GM23338 (cell line): ENCODE measurements at regions not wholly inside any gene's neighbourhood (a gene's known extent, or its start where the extent isn't known, plus 50 kb on each side); places are given as distances from the start of the nearest gene placed in this dataset.

Experiments
- CREB1 ChIP-seq: fragments of 250-450 bp; sonication (Bioruptor Pico); IDR thresholded peaks from 2 replicates; pipeline ENCODE4 v1.5.0; 2020; ENCODE audit warnings: low read depth, mild to moderate bottlenecking, moderate library complexity
- EZH2 ChIP-seq: fragments of 200-600 bp; sonication (generic); IDR thresholded peaks from one replicate; pipeline ENCODE4 v1.8.0; 2017; ENCODE audit warnings: antibody characterized with exemption, mild to moderate bottlenecking, low read depth; ENCODE audit not compliant: unreplicated experiment
- EZH2phosphoT487 ChIP-seq: fragments of 200-600 bp; sonication (generic); IDR thresholded peaks from one replicate; pipeline ENCODE4 v1.8.1; 2018; ENCODE audit warnings: antibody characterized with exemption; ENCODE audit not compliant: unreplicated experiment
- JUNB ChIP-seq: IDR thresholded peaks from one replicate; pipeline ENCODE4 v1.6.1; 2016; ENCODE audit warnings: antibody characterized with exemption; ENCODE audit not compliant: unreplicated experiment
- POLR2AphosphoS5 ChIP-seq: IDR thresholded peaks from 2 replicates; pipeline ENCODE4 v1.6.1; 2016; ENCODE audit warnings: antibody characterized with exemption, low read depth
- TF ChIP-seq, protein P1 (sequence below), 2 experiments: fragments of 200-600 bp in 1 of 2; sonication (generic) in 1 of 2; conservative IDR thresholded peaks; 2 replicates each; pipeline versions ENCODE4 v1.5.1 to v1.6.1; 2016 to 2017; ENCODE audit warnings: antibody characterized with exemption in 2 of 2, low read depth in 2 of 2, mild to moderate bottlenecking in 2 of 2, moderate library complexity in 1 of 2
- TF ChIP-seq, protein P2 (sequence below): fragments of 250-450 bp; sonication (Bioruptor Pico); IDR thresholded peaks from 2 replicates; pipeline ENCODE4 v1.5.0; 2020; ENCODE audit warnings: mild to moderate bottlenecking, moderate library complexity
- TF ChIP-seq, protein P3 (sequence below): IDR thresholded peaks from 2 replicates; pipeline ENCODE4 v1.6.1; 2016; ENCODE audit warnings: antibody characterized with exemption
- TF ChIP-seq, protein P4 (sequence below): IDR thresholded peaks from one replicate; pipeline ENCODE4 v1.6.1; 2018; ENCODE audit warnings: antibody characterized with exemption; ENCODE audit not compliant: unreplicated experiment

DNA sequence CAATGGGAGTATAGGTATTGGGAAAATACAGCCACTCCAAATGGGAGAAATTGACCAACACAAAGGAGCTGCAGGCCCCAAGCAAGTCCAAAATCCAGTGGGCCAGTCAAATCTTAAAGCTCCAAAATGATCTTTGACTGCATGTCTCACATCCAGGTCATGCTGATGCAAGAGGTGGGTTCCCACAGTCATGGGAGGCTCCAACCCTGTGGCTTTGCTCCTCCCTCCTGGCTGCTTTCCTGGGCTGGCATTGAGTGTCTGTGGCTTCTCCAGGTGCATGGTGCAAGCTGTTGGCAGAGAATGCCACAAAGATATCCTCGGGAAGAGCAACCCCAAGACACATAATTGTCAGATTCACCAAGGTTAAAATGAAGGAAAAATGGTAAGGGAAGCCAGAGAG, 80.8 kb downstream of the IGLL5 start:
- no peak for TF ChIP-seq POLR2AphosphoS5
- no peak for TF ChIP-seq EZH2
- TF ChIP-seq, protein P1, sequence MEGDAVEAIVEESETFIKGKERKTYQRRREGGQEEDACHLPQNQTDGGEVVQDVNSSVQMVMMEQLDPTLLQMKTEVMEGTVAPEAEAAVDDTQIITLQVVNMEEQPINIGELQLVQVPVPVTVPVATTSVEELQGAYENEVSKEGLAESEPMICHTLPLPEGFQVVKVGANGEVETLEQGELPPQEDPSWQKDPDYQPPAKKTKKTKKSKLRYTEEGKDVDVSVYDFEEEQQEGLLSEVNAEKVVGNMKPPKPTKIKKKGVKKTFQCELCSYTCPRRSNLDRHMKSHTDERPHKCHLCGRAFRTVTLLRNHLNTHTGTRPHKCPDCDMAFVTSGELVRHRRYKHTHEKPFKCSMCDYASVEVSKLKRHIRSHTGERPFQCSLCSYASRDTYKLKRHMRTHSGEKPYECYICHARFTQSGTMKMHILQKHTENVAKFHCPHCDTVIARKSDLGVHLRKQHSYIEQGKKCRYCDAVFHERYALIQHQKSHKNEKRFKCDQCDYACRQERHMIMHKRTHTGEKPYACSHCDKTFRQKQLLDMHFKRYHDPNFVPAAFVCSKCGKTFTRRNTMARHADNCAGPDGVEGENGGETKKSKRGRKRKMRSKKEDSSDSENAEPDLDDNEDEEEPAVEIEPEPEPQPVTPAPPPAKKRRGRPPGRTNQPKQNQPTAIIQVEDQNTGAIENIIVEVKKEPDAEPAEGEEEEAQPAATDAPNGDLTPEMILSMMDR (conservative IDR thresholded peaks at IDR 0.05; ENCODE audit: low read depth in 2 of 2), result no peak
- TF ChIP-seq EZH2phosphoT487, result no peak
- TF ChIP-seq, protein P2, sequence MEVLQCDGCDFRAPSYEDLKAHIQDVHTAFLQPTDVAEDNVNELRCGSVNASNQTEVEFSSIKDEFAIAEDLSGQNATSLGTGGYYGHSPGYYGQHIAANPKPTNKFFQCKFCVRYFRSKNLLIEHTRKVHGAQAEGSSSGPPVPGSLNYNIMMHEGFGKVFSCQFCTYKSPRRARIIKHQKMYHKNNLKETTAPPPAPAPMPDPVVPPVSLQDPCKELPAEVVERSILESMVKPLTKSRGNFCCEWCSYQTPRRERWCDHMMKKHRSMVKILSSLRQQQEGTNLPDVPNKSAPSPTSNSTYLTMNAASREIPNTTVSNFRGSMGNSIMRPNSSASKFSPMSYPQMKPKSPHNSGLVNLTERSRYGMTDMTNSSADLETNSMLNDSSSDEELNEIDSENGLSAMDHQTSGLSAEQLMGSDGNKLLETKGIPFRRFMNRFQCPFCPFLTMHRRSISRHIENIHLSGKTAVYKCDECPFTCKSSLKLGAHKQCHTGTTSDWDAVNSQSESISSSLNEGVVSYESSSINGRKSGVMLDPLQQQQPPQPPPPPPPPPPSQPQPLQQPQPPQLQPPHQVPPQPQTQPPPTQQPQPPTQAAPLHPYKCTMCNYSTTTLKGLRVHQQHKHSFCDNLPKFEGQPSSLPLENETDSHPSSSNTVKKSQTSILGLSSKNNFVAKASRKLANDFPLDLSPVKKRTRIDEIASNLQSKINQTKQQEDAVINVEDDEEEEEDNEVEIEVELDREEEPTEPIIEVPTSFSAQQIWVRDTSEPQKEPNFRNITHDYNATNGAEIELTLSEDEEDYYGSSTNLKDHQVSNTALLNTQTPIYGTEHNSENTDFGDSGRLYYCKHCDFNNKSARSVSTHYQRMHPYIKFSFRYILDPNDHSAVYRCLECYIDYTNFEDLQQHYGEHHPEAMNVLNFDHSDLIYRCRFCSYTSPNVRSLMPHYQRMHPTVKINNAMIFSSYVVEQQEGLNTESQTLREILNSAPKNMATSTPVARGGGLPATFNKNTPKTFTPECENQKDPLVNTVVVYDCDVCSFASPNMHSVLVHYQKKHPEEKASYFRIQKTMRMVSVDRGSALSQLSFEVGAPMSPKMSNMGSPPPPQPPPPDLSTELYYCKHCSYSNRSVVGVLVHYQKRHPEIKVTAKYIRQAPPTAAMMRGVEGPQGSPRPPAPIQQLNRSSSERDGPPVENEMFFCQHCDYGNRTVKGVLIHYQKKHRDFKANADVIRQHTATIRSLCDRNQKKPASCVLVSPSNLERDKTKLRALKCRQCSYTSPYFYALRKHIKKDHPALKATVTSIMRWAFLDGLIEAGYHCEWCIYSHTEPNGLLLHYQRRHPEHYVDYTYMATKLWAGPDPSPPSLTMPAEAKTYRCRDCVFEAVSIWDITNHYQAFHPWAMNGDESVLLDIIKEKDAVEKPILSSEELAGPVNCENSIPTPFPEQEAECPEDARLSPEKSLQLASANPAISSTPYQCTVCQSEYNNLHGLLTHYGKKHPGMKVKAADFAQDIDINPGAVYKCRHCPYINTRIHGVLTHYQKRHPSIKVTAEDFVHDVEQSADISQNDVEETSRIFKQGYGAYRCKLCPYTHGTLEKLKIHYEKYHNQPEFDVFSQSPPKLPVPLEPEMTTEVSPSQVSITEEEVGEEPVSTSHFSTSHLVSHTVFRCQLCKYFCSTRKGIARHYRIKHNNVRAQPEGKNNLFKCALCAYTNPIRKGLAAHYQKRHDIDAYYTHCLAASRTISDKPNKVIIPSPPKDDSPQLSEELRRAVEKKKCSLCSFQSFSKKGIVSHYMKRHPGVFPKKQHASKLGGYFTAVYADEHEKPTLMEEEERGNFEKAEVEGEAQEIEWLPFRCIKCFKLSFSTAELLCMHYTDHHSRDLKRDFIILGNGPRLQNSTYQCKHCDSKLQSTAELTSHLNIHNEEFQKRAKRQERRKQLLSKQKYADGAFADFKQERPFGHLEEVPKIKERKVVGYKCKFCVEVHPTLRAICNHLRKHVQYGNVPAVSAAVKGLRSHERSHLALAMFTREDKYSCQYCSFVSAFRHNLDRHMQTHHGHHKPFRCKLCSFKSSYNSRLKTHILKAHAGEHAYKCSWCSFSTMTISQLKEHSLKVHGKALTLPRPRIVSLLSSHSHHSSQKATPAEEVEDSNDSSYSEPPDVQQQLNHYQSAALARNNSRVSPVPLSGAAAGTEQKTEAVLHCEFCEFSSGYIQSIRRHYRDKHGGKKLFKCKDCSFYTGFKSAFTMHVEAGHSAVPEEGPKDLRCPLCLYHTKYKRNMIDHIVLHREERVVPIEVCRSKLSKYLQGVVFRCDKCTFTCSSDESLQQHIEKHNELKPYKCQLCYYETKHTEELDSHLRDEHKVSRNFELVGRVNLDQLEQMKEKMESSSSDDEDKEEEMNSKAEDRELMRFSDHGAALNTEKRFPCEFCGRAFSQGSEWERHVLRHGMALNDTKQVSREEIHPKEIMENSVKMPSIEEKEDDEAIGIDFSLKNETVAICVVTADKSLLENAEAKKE, result no peak
- TF ChIP-seq, protein P3, sequence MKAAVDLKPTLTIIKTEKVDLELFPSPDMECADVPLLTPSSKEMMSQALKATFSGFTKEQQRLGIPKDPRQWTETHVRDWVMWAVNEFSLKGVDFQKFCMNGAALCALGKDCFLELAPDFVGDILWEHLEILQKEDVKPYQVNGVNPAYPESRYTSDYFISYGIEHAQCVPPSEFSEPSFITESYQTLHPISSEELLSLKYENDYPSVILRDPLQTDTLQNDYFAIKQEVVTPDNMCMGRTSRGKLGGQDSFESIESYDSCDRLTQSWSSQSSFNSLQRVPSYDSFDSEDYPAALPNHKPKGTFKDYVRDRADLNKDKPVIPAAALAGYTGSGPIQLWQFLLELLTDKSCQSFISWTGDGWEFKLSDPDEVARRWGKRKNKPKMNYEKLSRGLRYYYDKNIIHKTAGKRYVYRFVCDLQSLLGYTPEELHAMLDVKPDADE, result no peak
- TF ChIP-seq JUNB, result no peak
- no peak for TF ChIP-seq CREB1 (CRISPR knock-in tag)
- TF ChIP-seq, protein P4, sequence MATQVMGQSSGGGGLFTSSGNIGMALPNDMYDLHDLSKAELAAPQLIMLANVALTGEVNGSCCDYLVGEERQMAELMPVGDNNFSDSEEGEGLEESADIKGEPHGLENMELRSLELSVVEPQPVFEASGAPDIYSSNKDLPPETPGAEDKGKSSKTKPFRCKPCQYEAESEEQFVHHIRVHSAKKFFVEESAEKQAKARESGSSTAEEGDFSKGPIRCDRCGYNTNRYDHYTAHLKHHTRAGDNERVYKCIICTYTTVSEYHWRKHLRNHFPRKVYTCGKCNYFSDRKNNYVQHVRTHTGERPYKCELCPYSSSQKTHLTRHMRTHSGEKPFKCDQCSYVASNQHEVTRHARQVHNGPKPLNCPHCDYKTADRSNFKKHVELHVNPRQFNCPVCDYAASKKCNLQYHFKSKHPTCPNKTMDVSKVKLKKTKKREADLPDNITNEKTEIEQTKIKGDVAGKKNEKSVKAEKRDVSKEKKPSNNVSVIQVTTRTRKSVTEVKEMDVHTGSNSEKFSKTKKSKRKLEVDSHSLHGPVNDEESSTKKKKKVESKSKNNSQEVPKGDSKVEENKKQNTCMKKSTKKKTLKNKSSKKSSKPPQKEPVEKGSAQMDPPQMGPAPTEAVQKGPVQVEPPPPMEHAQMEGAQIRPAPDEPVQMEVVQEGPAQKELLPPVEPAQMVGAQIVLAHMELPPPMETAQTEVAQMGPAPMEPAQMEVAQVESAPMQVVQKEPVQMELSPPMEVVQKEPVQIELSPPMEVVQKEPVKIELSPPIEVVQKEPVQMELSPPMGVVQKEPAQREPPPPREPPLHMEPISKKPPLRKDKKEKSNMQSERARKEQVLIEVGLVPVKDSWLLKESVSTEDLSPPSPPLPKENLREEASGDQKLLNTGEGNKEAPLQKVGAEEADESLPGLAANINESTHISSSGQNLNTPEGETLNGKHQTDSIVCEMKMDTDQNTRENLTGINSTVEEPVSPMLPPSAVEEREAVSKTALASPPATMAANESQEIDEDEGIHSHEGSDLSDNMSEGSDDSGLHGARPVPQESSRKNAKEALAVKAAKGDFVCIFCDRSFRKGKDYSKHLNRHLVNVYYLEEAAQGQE, result no peak
